Kidney epithelial cell (primary cell): ENCODE measurements at regions not wholly inside any gene's neighbourhood (a gene's known extent, or its start where the extent isn't known, plus 50 kb on each side); places are given as distances from the start of the nearest gene placed in this dataset.

Experiments
- DNase-seq: peaks from one replicate; pipeline ENCODE4 v3.0.0-alpha.2; 2010; ENCODE audit warnings: low read depth
- H3K27me3 ChIP-seq: 2 replicates; pipeline ENCODE4 v1.6.0; 2011; ENCODE audit warnings: low read length; ENCODE audit not compliant: control insufficient read depth, insufficient read depth
- H3K36me3 ChIP-seq: 2 replicates; pipeline ENCODE4 v1.5.1; 2011; ENCODE audit warnings: low read length; ENCODE audit not compliant: control insufficient read depth, insufficient read depth
- H3K4me3 ChIP-seq: 2 replicates; pipeline ENCODE4 v1.5.1; 2011; ENCODE audit warnings: low read depth, mild to moderate bottlenecking, control low read depth, low read length
- CTCF ChIP-seq: IDR thresholded peaks from 2 replicates; pipeline ENCODE4 v1.5.1; 2011; ENCODE audit warnings: mild to moderate bottlenecking, moderate library complexity, low read length, control low read depth, inconsistent platforms; ENCODE audit not compliant: insufficient read depth, poor library complexity, severe bottlenecking

GRCh38 chr7:96952974-96953391 lies 52.4 kb upstream of the DLX6 start:
- no peaks in the 10 kb centered on the region for H3K36me3 ChIP-seq
- no peaks in the 10 kb centered on the region for H3K27me3 ChIP-seq
- H3K4me3 ChIP-seq, result no peak overlapping the region
- DNase-seq, result no peak
- TF ChIP-seq CTCF, result no peak

- TF ChIP-seq CTCF, result no peak
- H3K27me3 ChIP-seq, result no peaks in the 10 kb centered on the region
- H3K4me3 ChIP-seq, result no peak overlapping the region
- no peak for DNase-seq
- no peaks in the 10 kb centered on the region for H3K36me3 ChIP-seq
Observed at GRCh38 chr7:96953676-96954513, 51.5 kb upstream of the DLX6 start.
